Endothelial cell of umbilical vein (primary cell): ENCODE measurements at regions not wholly inside any gene's neighbourhood (a gene's known extent, or its start where the extent isn't known, plus 50 kb on each side); places are given as distances from the start of the nearest gene placed in this dataset.

Experiments
- CTCF ChIP-seq, 2 donors: IDR thresholded peaks; 1 replicate in 1 of 2; 2 replicates in 1 of 2; pipeline ENCODE4 v1.5.1; 2011; ENCODE audit warnings: low read length in 2 of 2, mild to moderate bottlenecking in 2 of 2, moderate library complexity in 2 of 2, control low read depth in 1 of 2, inconsistent platforms in 1 of 2, low read depth in 1 of 2; ENCODE audit not compliant: insufficient read depth in 1 of 2; ENCODE audit errors: extremely low read depth in 1 of 2
- EZH2 ChIP-seq: IDR thresholded peaks from 2 replicates; pipeline ENCODE4 v1.6.1; 2012; ENCODE audit warnings: borderline replicate concordance, low read depth, mild to moderate bottlenecking, moderate library complexity, low read length, inconsistent platforms; ENCODE audit not compliant: severe bottlenecking
- FOS ChIP-seq: IDR thresholded peaks from 2 replicates; pipeline ENCODE4 v1.6.1; 2011; ENCODE audit warnings: mild to moderate bottlenecking, low read length, moderate library complexity, borderline replicate concordance; ENCODE audit not compliant: insufficient read depth
- MYC ChIP-seq: IDR thresholded peaks from one replicate; pipeline ENCODE4 v1.6.1; 2011; ENCODE audit warnings: mild to moderate bottlenecking, low read depth, low read length
- POLR2A ChIP-seq: IDR thresholded peaks from 2 replicates; pipeline ENCODE4 v1.6.1; 2012; ENCODE audit warnings: low read depth, mild to moderate bottlenecking, control low read depth, low read length

GRCh38 chr6:144664281-144664680 lies 379.1 kb downstream of the UTRN start:
- TF ChIP-seq CTCF (IDR thresholded peaks at IDR 0.05; ENCODE audit: extremely low read depth in 1 of 2, insufficient read depth in 1 of 2, low read depth in 1 of 2, low read length in 2 of 2): no peak
- no peak for TF ChIP-seq EZH2
- no peak for TF ChIP-seq MYC
- TF ChIP-seq FOS: no peak
- TF ChIP-seq POLR2A: no peak
